ENCODE measurements at regions not wholly inside any gene's neighbourhood (a gene's known extent, or its start where the extent isn't known, plus 50 kb on each side); places are given as distances from the start of the nearest gene placed in this dataset.
A peak's percentile ranks its signal among the peaks of the same experiment; 100 is the strongest.

- in situ Hi-C loops (cut with HindIII; ENCODE audit: low sequenced_read_pairs), result no loop called here
- no peak for DNase-seq (ENCODE audit: low read depth)
- no peak overlapping the region for H3K4me3 ChIP-seq (ENCODE audit: low read depth, low read length)
- TF ChIP-seq CTCF (IDR thresholded peaks at IDR 0.05; ENCODE audit: low read depth, low read length, missing control alignments), result no peak
Observed at GRCh38 chr5:57711471-57711870, 228.9 kb upstream of the ACTBL2 start.

GRCh38 chr5:57710126-57710525, 227.5 kb upstream of the ACTBL2 start:
- in situ Hi-C loops (cut with HindIII; ENCODE audit: low sequenced_read_pairs), result no loop called here
- no peak for TF ChIP-seq CTCF (IDR thresholded peaks at IDR 0.05; ENCODE audit: low read depth, low read length, missing control alignments)
- DNase-seq (ENCODE audit: low read depth), result no peak
- no peak overlapping the region for H3K4me3 ChIP-seq (ENCODE audit: low read depth, low read length)

- H3K4me3 ChIP-seq (ENCODE audit: low read depth, low read length), result no peak overlapping the region
- no peak for DNase-seq (ENCODE audit: low read depth)
- TF ChIP-seq CTCF (IDR thresholded peaks at IDR 0.05; ENCODE audit: low read depth, low read length, missing control alignments), result no peak
- in situ Hi-C loops (cut with HindIII; ENCODE audit: low sequenced_read_pairs), result no loop called here
Observed at GRCh38 chr5:57705769-57706168, 223.2 kb upstream of the ACTBL2 start.

GRCh38 chr5:57703721-57704120, 221.1 kb upstream of the ACTBL2 start:
- no peak overlapping the region for H3K4me3 ChIP-seq (ENCODE audit: low read depth, low read length)
- no peak for TF ChIP-seq CTCF (IDR thresholded peaks at IDR 0.05; ENCODE audit: low read depth, low read length, missing control alignments)
- peak; percentile 28 for DNase-seq (ENCODE audit: low read depth)
- in situ Hi-C loops (cut with HindIII; ENCODE audit: low sequenced_read_pairs), result no loop called here

GRCh38 chr5:57700484-57700883, 217.9 kb upstream of the ACTBL2 start:
- no peak for TF ChIP-seq CTCF (IDR thresholded peaks at IDR 0.05; ENCODE audit: low read depth, low read length, missing control alignments)
- in situ Hi-C loops (cut with HindIII; ENCODE audit: low sequenced_read_pairs), result no loop called here
- no peak for DNase-seq (ENCODE audit: low read depth)
- no peak overlapping the region for H3K4me3 ChIP-seq (ENCODE audit: low read depth, low read length)

- no peak for DNase-seq (ENCODE audit: low read depth)
- in situ Hi-C loops (cut with HindIII; ENCODE audit: low sequenced_read_pairs), result no loop called here
- no peak overlapping the region for H3K4me3 ChIP-seq (ENCODE audit: low read depth, low read length)
- no peak for TF ChIP-seq CTCF (IDR thresholded peaks at IDR 0.05; ENCODE audit: low read depth, low read length, missing control alignments)
Observed at GRCh38 chr5:57700072-57700471, 217.5 kb upstream of the ACTBL2 start.

- no peak for DNase-seq (ENCODE audit: low read depth)
- in situ Hi-C loops (cut with HindIII; ENCODE audit: low sequenced_read_pairs), result no loop called here
- no peak for TF ChIP-seq CTCF (IDR thresholded peaks at IDR 0.05; ENCODE audit: low read depth, low read length, missing control alignments)
Observed at GRCh38 chr5:57698802-57699201, 216.2 kb upstream of the ACTBL2 start.

More at GRCh38 chr5:57698802-57699201, 216.2 kb upstream of the ACTBL2 start:
- H3K4me3 ChIP-seq (ENCODE audit: low read depth, low read length), result no peak overlapping the region
